HepG2 (cell line): ENCODE measurements at regions not wholly inside any gene's neighbourhood (a gene's known extent, or its start where the extent isn't known, plus 50 kb on each side); places are given as distances from the start of the nearest gene placed in this dataset.
A peak's percentile ranks its signal among the peaks of the same experiment; 100 is the strongest.

Source experiments
- CREB1 ChIP-seq, 2 experiments: fragments of 450-650 bp in 1 of 2; IDR thresholded peaks; 2 replicates each; pipeline ENCODE4 v1.6.1; 2016 to 2017; ENCODE audit warnings: control low read depth in 1 of 2, mild to moderate bottlenecking in 1 of 2, missing compliant biosample characterization in 1 of 2, missing genetic modification characterization in 1 of 2
- FOXO1 ChIP-seq: sonication (generic); formaldehyde crosslinking; IDR thresholded peaks from 2 replicates; pipeline ENCODE4 v1.4.0; 2020; ENCODE audit warnings: missing genetic modification reagents
- HMGXB4 ChIP-seq, 2 experiments: sonication (generic) in 1 of 2; formaldehyde crosslinking in 1 of 2; IDR thresholded peaks; 2 replicates each; pipeline versions ENCODE4 v1.4.0 to v1.6.1; 2018 to 2020; ENCODE audit warnings: missing genetic modification reagents in 2 of 2, borderline replicate concordance in 1 of 2, low read depth in 1 of 2, mild to moderate bottlenecking in 1 of 2, missing biosample characterization in 1 of 2
- HOXA9 ChIP-seq: sonication (generic); formaldehyde crosslinking; IDR thresholded peaks from 2 replicates; pipeline ENCODE4 v1.8.1; 2022; ENCODE audit warnings: missing genetic modification reagents, mild to moderate bottlenecking, moderate library complexity, borderline replicate concordance
- MTA3 ChIP-seq: sonication (generic); formaldehyde crosslinking; IDR thresholded peaks from 2 replicates; pipeline ENCODE4 v1.4.0; 2020; ENCODE audit warnings: missing genetic modification reagents
- NR2C2 ChIP-seq: sonication (generic); formaldehyde crosslinking; IDR thresholded peaks from 2 replicates; pipeline ENCODE4 v1.4.0; 2020; ENCODE audit warnings: missing genetic modification reagents, mild to moderate bottlenecking, moderate library complexity, borderline replicate concordance
- ONECUT2 ChIP-seq: sonication (generic); formaldehyde crosslinking; IDR thresholded peaks from 2 replicates; pipeline ENCODE4 v1.4.0; 2020; ENCODE audit warnings: missing genetic modification reagents
- POLR2A ChIP-seq, 2 experiments: IDR thresholded peaks; 2 replicates each; pipeline ENCODE4 v1.6.1; 2011; ENCODE audit warnings: low read depth in 2 of 2, low read length in 2 of 2, mild to moderate bottlenecking in 1 of 2, moderate library complexity in 1 of 2; ENCODE audit not compliant: insufficient read depth in 1 of 2
- REPIN1 ChIP-seq: sonication (generic); formaldehyde crosslinking; IDR thresholded peaks from 2 replicates; pipeline ENCODE4 v1.8.0; 2022; ENCODE audit warnings: missing genetic modification reagents, low read depth, mild to moderate bottlenecking, borderline replicate concordance
- SKIL ChIP-seq: sonication (generic); formaldehyde crosslinking; IDR thresholded peaks from 2 replicates; pipeline ENCODE4 v1.8.0; 2022; ENCODE audit warnings: missing genetic modification reagents, mild to moderate bottlenecking, moderate library complexity, borderline replicate concordance
- SNAPC4 ChIP-seq: sonication (generic); formaldehyde crosslinking; IDR thresholded peaks from 2 replicates; pipeline ENCODE4 v1.4.0; 2020; ENCODE audit warnings: mild to moderate bottlenecking, missing genetic modification reagents
- ZKSCAN8 ChIP-seq: IDR thresholded peaks from 2 replicates; pipeline ENCODE4 v1.6.1; 2016; ENCODE audit warnings: borderline replicate concordance, missing genetic modification reagents, missing compliant biosample characterization
- ZNF263 ChIP-seq: sonication (generic); formaldehyde crosslinking; IDR thresholded peaks from 2 replicates; pipeline ENCODE4 v1.4.0; 2020; ENCODE audit warnings: missing genetic modification reagents
- ZNF564 ChIP-seq: sonication (generic); formaldehyde crosslinking; IDR thresholded peaks from 2 replicates; pipeline ENCODE4 v1.8.1; 2023; ENCODE audit warnings: mild to moderate bottlenecking, missing genetic modification reagents
- ZNF720 ChIP-seq: sonication (generic); formaldehyde crosslinking; IDR thresholded peaks from 2 replicates; pipeline ENCODE4 v1.4.0; 2020; ENCODE audit warnings: missing genetic modification reagents
- ZSCAN22 ChIP-seq: sonication (generic); formaldehyde crosslinking; IDR thresholded peaks from 2 replicates; pipeline ENCODE4 v1.4.0; 2020; ENCODE audit warnings: mild to moderate bottlenecking, missing genetic modification reagents
- ZSCAN5A ChIP-seq: sonication (generic); formaldehyde crosslinking; IDR thresholded peaks from 2 replicates; pipeline ENCODE4 v1.8.0; 2022; ENCODE audit warnings: mild to moderate bottlenecking, missing genetic modification reagents, borderline replicate concordance

GRCh38 chr3:30511524-30512251 is 94.7 kb upstream of the TGFBR2 start (continued):
- TF ChIP-seq SNAPC4 (CRISPR knock-in tag) (no peak), ZKSCAN8 (CRISPR knock-in tag) (peak; percentile 58; the same call in 1 of the 2 replicates), ZNF564 (CRISPR knock-in tag) (0 out of 2 replicates have a peak, but pooled peaks have one; percentile 37), HMGXB4 (CRISPR knock-in tag; IDR thresholded peaks at IDR 0.05; ENCODE audit: borderline replicate concordance in 1 of 2, low read depth in 1 of 2) (no peak), ZNF263 (CRISPR knock-in tag) (no peak), ZSCAN5A (CRISPR knock-in tag) (peak; percentile 91; the same call in 1 of the 2 replicates), MTA3 (CRISPR knock-in tag) (no peak), CREB1 (IDR thresholded peaks at IDR 0.05) (no peak), CREB1 (CRISPR knock-in tag; IDR thresholded peaks at IDR 0.05) (0 out of 2 replicates have a peak, but pooled peaks have one; percentile 36), FOXO1 (CRISPR knock-in tag) (peak; percentile 55; the same call in 1 of the 2 replicates), ZNF720 (CRISPR knock-in tag) (no peak), POLR2A (IDR thresholded peaks at IDR 0.05; ENCODE audit: insufficient read depth in 1 of 2, low read depth in 2 of 2, low read length in 2 of 2) (no peak), NR2C2 (CRISPR knock-in tag) (no peak), ZSCAN22 (no peak), HOXA9 (no peak), SKIL (peak; percentile 39; the same call in 1 of the 2 replicates), ONECUT2 (CRISPR knock-in tag) (0 out of 2 replicates have a peak, but pooled peaks have one; percentile 18), REPIN1 (CRISPR knock-in tag) (no peak)
